ENCODE measurements at regions not wholly inside any gene's neighbourhood (a gene's known extent, or its start where the extent isn't known, plus 50 kb on each side); places are given as distances from the start of the nearest gene placed in this dataset.

DNA sequence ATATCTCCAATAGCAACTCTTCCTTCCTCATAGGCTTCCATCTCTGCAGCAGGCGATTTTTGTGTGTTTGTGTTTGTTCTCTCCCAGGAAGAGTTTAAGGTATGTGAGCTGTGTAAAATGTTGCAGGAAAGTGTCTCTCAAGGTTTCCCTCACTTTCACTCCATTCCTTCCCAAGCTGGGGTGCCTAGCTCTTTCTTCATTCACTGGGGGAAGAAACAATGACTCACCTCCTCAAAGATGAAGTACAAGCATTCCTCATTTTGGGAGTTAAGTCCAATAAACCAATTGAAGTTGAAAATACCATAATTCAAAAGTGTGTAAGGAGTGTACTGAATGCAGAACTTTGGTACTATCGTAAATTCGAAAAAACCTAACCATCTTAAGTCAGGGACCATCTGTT, 422.7 kb upstream of the CFAP20DC start:
- ATAC-seq (no peak), DNase-seq (ENCODE audit: low read depth in 1 of 2, low spot score in 1 of 2) (no peak), FAIRE-seq (no peak)
- H3K4me1 ChIP-seq, result no peaks in the 10 kb centered on the region
- no peaks in the 10 kb centered on the region for H3K9me3 ChIP-seq
- no peak overlapping the region for H3K4me2 ChIP-seq
- H3K27ac ChIP-seq, result no peak overlapping the region
- CTCF ChIA-PET, result interaction anchor here (0.7 kb wide), 1 partner anchor 393 kb away, joined by 3 read pairs; no protein-coding TSS in a partner anchor
- H3K4me3 ChIP-seq, result no peak overlapping the region
- TF ChIP-seq RFX5 (IDR thresholded peaks at IDR 0.05) (no peak), MAZ (IDR thresholded peaks at IDR 0.05; ENCODE audit: borderline replicate concordance, low read depth, low read length) (no peak), ZC3H11A (IDR thresholded peaks at IDR 0.05) (no peak), HOXB5 (CRISPR knock-in tag; IDR thresholded peaks at IDR 0.05) (no peak), NFE2L2 (conservative IDR thresholded peaks at IDR 0.05; ENCODE audit: low read length) (no peak), EHMT2 (IDR thresholded peaks at IDR 0.05; ENCODE audit: low read depth) (no peak), FOSB (CRISPR knock-in tag; IDR thresholded peaks at IDR 0.05) (no peak), JUN (IDR thresholded peaks at IDR 0.05) (no peak), HDAC2 (IDR thresholded peaks at IDR 0.05) (no peak)
- TF ChIP-seq, protein P1, sequence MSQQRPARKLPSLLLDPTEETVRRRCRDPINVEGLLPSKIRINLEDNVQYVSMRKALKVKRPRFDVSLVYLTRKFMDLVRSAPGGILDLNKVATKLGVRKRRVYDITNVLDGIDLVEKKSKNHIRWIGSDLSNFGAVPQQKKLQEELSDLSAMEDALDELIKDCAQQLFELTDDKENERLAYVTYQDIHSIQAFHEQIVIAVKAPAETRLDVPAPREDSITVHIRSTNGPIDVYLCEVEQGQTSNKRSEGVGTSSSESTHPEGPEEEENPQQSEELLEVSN (IDR thresholded peaks at IDR 0.05; ENCODE audit: borderline replicate concordance, low read depth), result no peak
- POLR2A ChIA-PET, result no interaction called here
- 9% methylated on average over 3 of the region's 3 CpGs for WGBS (ENCODE audit: missing lambda C conversion rate)

- ChIA-PET POLR2A (no interaction called here), CTCF (no interaction called here)
- no peak for FAIRE-seq
- H3K9me3 ChIP-seq, result no peaks in the 10 kb centered on the region
- no peaks in the 10 kb centered on the region for H3K4me1 ChIP-seq
- DNase-seq (ENCODE audit: low read depth in 1 of 2, low spot score in 1 of 2), result no peak
- ATAC-seq, result no peak
- H3K27ac ChIP-seq, result no peak overlapping the region
- no peak overlapping the region for H3K4me3 ChIP-seq
- TF ChIP-seq CHD2 (IDR thresholded peaks at IDR 0.05; ENCODE audit: low read length, partially characterized antibody) (no peak), POLR2AphosphoS2 (conservative IDR thresholded peaks at IDR 0.05; ENCODE audit: low read length) (no peak), ESRRA (IDR thresholded peaks at IDR 0.05; ENCODE audit: borderline replicate concordance, low read length) (no peak), MAFK (IDR thresholded peaks at IDR 0.05; ENCODE audit: partially characterized antibody) (no peak), SMC3 (IDR thresholded peaks at IDR 0.05) (no peak), PBX3 (IDR thresholded peaks at IDR 0.05) (no peak), EHF (CRISPR knock-in tag; IDR thresholded peaks at IDR 0.05) (no peak), CEBPB (IDR thresholded peaks at IDR 0.05) (no peak), KDM1A (IDR thresholded peaks at IDR 0.05; ENCODE audit: low read depth) (no peak), MYC (IDR thresholded peaks at IDR 0.05; ENCODE audit: borderline replicate concordance, low read length) (no peak), CBX2 (IDR thresholded peaks at IDR 0.05; ENCODE audit: borderline replicate concordance, low read depth) (no peak), JUN (IDR thresholded peaks at IDR 0.05) (no peak), USF2 (IDR thresholded peaks at IDR 0.05) (no peak), BHLHE40 (IDR thresholded peaks at IDR 0.05; ENCODE audit: low read depth, low read length) (no peak), SREBF2 (IDR thresholded peaks at IDR 0.05) (no peak), POLR2A (IDR thresholded peaks at IDR 0.05; ENCODE audit: low read length) (no peak), HES2 (IDR thresholded peaks at IDR 0.05) (no peak), CHD4 (IDR thresholded peaks at IDR 0.05; ENCODE audit: borderline replicate concordance) (no peak), RAD21 (conservative IDR thresholded peaks at IDR 0.05 in 1 of 2, IDR thresholded peaks at IDR 0.05 in 1 of 2) (no peak), REST (IDR thresholded peaks at IDR 0.05) (no peak)
- WGBS (ENCODE audit: missing lambda C conversion rate), result 43% methylated on average over 2 of the region's 2 CpGs
- H3K4me2 ChIP-seq, result no peak overlapping the region
Measured at GRCh38 chr3:59469948-59470723, 420.3 kb upstream of the CFAP20DC start.
